ENCODE measurements at regions not wholly inside any gene's neighbourhood (a gene's known extent, or its start where the extent isn't known, plus 50 kb on each side); places are given as distances from the start of the nearest gene placed in this dataset.

GRCh38 chr5:159456722-159457465 lies 126.6 kb upstream of the IL12B start:
- Mint-ChIP-seq H3K27me3 (ENCODE audit: unreplicated experiment) (peaks cover 3% of the 10 kb centered on the region), H3K9me3 (ENCODE audit: unreplicated experiment) (no peaks in the 10 kb centered on the region), H3K27ac (ENCODE audit: unreplicated experiment) (no peak overlapping the region), H3K4me1 (ENCODE audit: low read depth, unreplicated experiment) (no peaks in the 10 kb centered on the region), H3K36me3 (ENCODE audit: unreplicated experiment) (no peaks in the 10 kb centered on the region), H3K4me3 (ENCODE audit: unreplicated experiment) (no peak overlapping the region)
- no peak for DNase-seq
- TF ChIP-seq, protein P1, sequence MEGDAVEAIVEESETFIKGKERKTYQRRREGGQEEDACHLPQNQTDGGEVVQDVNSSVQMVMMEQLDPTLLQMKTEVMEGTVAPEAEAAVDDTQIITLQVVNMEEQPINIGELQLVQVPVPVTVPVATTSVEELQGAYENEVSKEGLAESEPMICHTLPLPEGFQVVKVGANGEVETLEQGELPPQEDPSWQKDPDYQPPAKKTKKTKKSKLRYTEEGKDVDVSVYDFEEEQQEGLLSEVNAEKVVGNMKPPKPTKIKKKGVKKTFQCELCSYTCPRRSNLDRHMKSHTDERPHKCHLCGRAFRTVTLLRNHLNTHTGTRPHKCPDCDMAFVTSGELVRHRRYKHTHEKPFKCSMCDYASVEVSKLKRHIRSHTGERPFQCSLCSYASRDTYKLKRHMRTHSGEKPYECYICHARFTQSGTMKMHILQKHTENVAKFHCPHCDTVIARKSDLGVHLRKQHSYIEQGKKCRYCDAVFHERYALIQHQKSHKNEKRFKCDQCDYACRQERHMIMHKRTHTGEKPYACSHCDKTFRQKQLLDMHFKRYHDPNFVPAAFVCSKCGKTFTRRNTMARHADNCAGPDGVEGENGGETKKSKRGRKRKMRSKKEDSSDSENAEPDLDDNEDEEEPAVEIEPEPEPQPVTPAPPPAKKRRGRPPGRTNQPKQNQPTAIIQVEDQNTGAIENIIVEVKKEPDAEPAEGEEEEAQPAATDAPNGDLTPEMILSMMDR (IDR thresholded peaks at IDR 0.05; ENCODE audit: partially characterized antibody, unreplicated experiment) = no peak

DNA sequence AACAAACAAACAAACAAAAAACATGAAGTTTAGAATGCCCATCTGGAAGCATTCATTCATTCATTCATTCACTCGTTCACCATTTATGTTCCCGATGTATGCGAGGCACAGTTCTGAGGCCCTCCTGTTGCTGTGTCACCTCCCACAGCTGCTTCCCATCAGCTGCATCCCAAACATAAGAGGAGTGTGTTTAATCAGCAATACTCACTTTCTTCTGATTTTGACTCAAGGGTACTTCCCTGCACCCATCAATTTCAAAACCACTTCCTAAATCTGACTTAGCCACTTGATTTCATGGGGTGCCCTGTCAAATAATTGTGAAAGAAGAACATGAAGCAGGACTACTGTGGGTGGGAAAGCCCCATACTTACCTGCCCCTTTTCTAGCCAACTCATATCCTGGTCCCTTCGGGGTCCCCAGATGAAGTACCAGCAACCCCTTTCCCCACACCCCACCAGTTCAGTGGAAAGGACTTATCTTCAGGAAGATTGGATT lies 128.0 kb upstream of the IL12B start:
- TF ChIP-seq, protein P1 (IDR thresholded peaks at IDR 0.05; ENCODE audit: partially characterized antibody, unreplicated experiment) = no peak
- Mint-ChIP-seq H3K27me3 (ENCODE audit: unreplicated experiment) (no peaks in the 10 kb centered on the region), H3K9me3 (ENCODE audit: unreplicated experiment) (no peaks in the 10 kb centered on the region), H3K4me1 (ENCODE audit: low read depth, unreplicated experiment) (no peaks in the 10 kb centered on the region), H3K36me3 (ENCODE audit: unreplicated experiment) (no peaks in the 10 kb centered on the region), H3K4me3 (ENCODE audit: unreplicated experiment) (no peak overlapping the region), H3K27ac (ENCODE audit: unreplicated experiment) (no peak overlapping the region)
- DNase-seq = no peak

DNA sequence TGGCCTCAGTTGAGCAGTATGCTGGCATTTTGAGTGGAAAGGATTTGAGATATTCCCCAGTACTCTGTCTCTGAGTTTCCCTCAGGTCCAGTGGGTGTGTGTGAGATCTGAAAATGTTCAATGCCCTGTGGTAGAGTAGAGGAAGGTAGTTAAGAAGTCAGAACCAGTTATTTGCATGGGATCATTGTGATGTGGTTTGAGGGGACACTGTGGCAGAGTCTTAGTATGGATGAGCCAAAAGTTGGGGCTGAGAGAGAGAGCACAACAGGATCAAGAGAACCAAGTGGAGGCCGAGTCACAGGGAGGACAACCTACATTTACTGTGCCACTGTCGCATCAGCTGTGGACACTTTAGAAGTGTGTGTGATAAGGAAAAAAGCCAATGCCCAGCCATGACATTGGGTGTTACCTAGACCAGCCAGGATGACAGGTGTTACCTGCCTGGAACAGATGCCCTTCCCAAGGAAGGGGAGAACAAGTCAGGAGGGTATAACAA lies 128.9 kb upstream of the IL12B start:
- H3K27ac Mint-ChIP-seq (ENCODE audit: unreplicated experiment) = no peak overlapping the region
- H3K27me3 Mint-ChIP-seq (ENCODE audit: unreplicated experiment) = no peaks in the 10 kb centered on the region
- TF ChIP-seq, protein P1 (IDR thresholded peaks at IDR 0.05; ENCODE audit: partially characterized antibody, unreplicated experiment) = no peak
- no peak overlapping the region for H3K4me3 Mint-ChIP-seq (ENCODE audit: unreplicated experiment)
- H3K4me1 Mint-ChIP-seq (ENCODE audit: low read depth, unreplicated experiment) = no peaks in the 10 kb centered on the region
- no peaks in the 10 kb centered on the region for H3K9me3 Mint-ChIP-seq (ENCODE audit: unreplicated experiment)
- DNase-seq = no peak
- no peaks in the 10 kb centered on the region for H3K36me3 Mint-ChIP-seq (ENCODE audit: unreplicated experiment)

DNA sequence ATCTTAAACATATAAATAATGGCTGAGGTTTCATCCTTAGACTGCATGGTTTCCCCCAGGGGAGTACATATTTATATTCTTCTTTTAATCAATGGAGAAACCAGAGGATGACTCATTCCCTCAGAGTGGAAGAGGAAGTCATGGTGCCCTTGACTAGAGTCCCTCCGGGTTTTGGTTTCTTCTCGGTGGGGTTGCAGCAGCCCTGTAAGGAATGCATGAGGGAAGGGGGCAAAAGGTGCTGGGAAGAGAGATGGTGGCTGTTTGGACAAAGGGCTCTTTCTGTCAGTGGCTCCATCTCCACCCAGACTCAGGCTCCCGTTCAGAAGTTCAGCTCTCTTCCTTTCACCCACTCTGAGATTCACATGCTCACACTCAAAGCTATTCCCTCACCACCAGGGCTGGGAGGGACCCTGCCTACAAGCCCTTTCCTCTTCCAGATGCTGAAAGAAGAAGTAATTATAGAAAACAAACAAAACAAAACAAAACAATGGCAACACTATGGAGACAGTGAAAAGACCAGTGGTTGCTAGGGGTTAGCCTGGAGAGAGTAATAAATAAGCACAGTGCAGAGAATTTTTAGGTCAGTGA lies 129.8 kb upstream of the IL12B start:
- Mint-ChIP-seq H3K4me3 (ENCODE audit: unreplicated experiment) (no peak overlapping the region), H3K27ac (ENCODE audit: unreplicated experiment) (no peak overlapping the region), H3K4me1 (ENCODE audit: low read depth, unreplicated experiment) (no peaks in the 10 kb centered on the region), H3K36me3 (ENCODE audit: unreplicated experiment) (no peaks in the 10 kb centered on the region), H3K9me3 (ENCODE audit: unreplicated experiment) (no peaks in the 10 kb centered on the region), H3K27me3 (ENCODE audit: unreplicated experiment) (no peaks in the 10 kb centered on the region)
- TF ChIP-seq, protein P1 (IDR thresholded peaks at IDR 0.05; ENCODE audit: partially characterized antibody, unreplicated experiment) = no peak
- DNase-seq = no peak
